ENCODE measurements at regions not wholly inside any gene's neighbourhood (a gene's known extent, or its start where the extent isn't known, plus 50 kb on each side); places are given as distances from the start of the nearest gene placed in this dataset.

GRCh38 chr5:6873359-6873758 lies 160.1 kb downstream of the TENT4A start:
- TF ChIP-seq CTCF (IDR thresholded peaks at IDR 0.05 in 4 of 5, conservative IDR thresholded peaks at IDR 0.05 in 1 of 5) (no peak), POLR2A (IDR thresholded peaks at IDR 0.05) (no peak)

All from gastrocnemius medialis (tissue), 4 donors.